ENCODE measurements at regions not wholly inside any gene's neighbourhood (a gene's known extent, or its start where the extent isn't known, plus 50 kb on each side); places are given as distances from the start of the nearest gene placed in this dataset.

DNA sequence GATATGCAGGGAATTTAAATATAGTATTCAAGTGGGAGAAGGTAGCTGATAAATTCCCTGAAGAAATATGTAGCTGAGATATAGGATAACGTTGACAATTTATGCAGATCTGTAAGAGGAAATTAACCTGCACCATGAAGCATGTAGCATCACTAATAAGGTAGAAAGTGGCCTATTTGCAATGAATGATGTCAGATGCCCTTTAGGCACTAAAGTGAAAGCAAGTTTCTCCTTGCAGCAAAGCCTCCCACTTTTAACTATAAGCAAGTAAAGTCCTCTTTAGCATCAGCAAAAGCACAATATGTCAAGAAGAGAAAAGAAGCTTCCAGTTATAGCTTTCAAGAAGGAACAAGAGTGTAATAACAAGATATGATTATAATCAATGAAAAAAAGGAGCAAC lies 102.5 kb upstream of the SLITRK1 start:
- TF ChIP-seq CTCF (IDR thresholded peaks at IDR 0.05; ENCODE audit: insufficient read depth, low read length) (no peak), REST (IDR thresholded peaks at IDR 0.05; ENCODE audit: insufficient replicate concordance, low read depth) (no peak), POLR2AphosphoS5 (IDR thresholded peaks at IDR 0.05; ENCODE audit: low read depth) (no peak), SPI1 (IDR thresholded peaks at IDR 0.05; ENCODE audit: borderline replicate concordance, low read depth) (no peak)
